Gastroesophageal sphincter (tissue), 4 donors: ENCODE measurements at regions not wholly inside any gene's neighbourhood (a gene's known extent, or its start where the extent isn't known, plus 50 kb on each side); places are given as distances from the start of the nearest gene placed in this dataset.

ENCODE experiments used
- ATAC-seq: fragments of 150-250 bp; one replicate; pipeline ENCODE4 v1.9.1; 2016; ENCODE audit warnings: mild to moderate bottlenecking, moderate library complexity
- H3K27ac ChIP-seq, 4 donors: fragments of 200-600 bp; sonication (generic) in 3 of 4; 1 replicate in 3 of 4; 2 replicates in 1 of 4; pipeline ENCODE4 v1.5.1; 2016 to 2019
- H3K27me3 ChIP-seq: fragments of 200-600 bp; sonication (generic); one replicate; pipeline ENCODE4 v1.5.1; 2019
- H3K36me3 ChIP-seq, 2 donors: fragments of 200-600 bp; sonication (generic); one replicate each; pipeline ENCODE4 v1.5.1; 2019; ENCODE audit warnings: control low read depth in 1 of 2
- H3K4me1 ChIP-seq, 3 donors: fragments of 200-600 bp; sonication (generic); 1 replicate in 2 of 3; 2 replicates in 1 of 3; pipeline ENCODE4 v1.5.1; 2016 to 2019; ENCODE audit warnings: control low read depth in 2 of 3
- H3K4me3 ChIP-seq, 2 donors: fragments of 200-600 bp; sonication (generic); one replicate each; pipeline ENCODE4 v1.5.1; 2019; ENCODE audit warnings: mild to moderate bottlenecking in 1 of 2, moderate library complexity in 1 of 2
- H3K9me3 ChIP-seq, 3 donors: fragments of 200-600 bp; sonication (generic); one replicate each; pipeline ENCODE4 v1.5.1; 2017 to 2019; ENCODE audit warnings: control low read depth in 2 of 3
- EP300 ChIP-seq: sonication (generic); formaldehyde crosslinking; IDR thresholded peaks from one replicate; pipeline ENCODE4 v1.6.1; 2017; ENCODE audit warnings: antibody characterized with exemption, mild to moderate bottlenecking
- POLR2A ChIP-seq, 2 donors: fragments of 450-650 bp; IDR thresholded peaks; one replicate each; pipeline ENCODE4 v1.6.1; 2017; ENCODE audit warnings: antibody characterized with exemption in 2 of 2, mild to moderate bottlenecking in 2 of 2, moderate library complexity in 1 of 2
- POLR2AphosphoS5 ChIP-seq: sonication (generic); formaldehyde crosslinking; IDR thresholded peaks from one replicate; pipeline ENCODE4 v1.6.1; 2017; ENCODE audit warnings: antibody characterized with exemption
- WGBS, 2 donors: methylation state at CpG; one replicate each; pipeline ENCODE4 v1.1.5; 2018; ENCODE audit warnings: low coverage in 1 of 2; 5-methylcytosine and 5-hydroxymethylcytosine counted together
- TF ChIP-seq, protein P1 (sequence below), 4 experiments: fragments of 200-600 bp in 2 of 4; fragments of 450-650 bp in 2 of 4; sonication (generic) in 1 of 4; IDR thresholded peaks; one replicate each; pipeline ENCODE4 v1.5.1; 2017 to 2019; ENCODE audit warnings: antibody characterized with exemption in 4 of 4, mild to moderate bottlenecking in 2 of 4, moderate library complexity in 2 of 4

DNA sequence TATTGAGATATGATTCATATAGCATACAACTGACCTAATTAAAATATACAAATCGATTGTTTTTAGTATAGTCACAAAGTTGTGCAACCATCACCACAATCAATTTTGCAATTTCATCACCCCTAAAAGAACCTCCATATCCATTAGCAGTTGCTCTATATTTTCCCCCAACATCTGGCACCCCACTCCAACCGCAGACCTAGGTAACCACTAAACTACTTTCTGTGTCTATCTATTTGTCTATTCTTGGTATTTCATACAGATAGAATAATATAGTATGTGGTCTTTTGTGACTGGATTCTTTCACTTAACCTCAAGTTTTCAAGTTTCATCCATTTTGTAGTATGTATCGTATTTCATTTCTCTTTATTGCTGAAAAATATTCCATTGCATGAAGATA lies 126.0 kb upstream of the CRY1 start:
- H3K4me1 ChIP-seq: no peaks in the 10 kb centered on the region
- no peak for TF ChIP-seq POLR2A (IDR thresholded peaks at IDR 0.05)
- TF ChIP-seq, protein P1, sequence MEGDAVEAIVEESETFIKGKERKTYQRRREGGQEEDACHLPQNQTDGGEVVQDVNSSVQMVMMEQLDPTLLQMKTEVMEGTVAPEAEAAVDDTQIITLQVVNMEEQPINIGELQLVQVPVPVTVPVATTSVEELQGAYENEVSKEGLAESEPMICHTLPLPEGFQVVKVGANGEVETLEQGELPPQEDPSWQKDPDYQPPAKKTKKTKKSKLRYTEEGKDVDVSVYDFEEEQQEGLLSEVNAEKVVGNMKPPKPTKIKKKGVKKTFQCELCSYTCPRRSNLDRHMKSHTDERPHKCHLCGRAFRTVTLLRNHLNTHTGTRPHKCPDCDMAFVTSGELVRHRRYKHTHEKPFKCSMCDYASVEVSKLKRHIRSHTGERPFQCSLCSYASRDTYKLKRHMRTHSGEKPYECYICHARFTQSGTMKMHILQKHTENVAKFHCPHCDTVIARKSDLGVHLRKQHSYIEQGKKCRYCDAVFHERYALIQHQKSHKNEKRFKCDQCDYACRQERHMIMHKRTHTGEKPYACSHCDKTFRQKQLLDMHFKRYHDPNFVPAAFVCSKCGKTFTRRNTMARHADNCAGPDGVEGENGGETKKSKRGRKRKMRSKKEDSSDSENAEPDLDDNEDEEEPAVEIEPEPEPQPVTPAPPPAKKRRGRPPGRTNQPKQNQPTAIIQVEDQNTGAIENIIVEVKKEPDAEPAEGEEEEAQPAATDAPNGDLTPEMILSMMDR (IDR thresholded peaks at IDR 0.05): no peak
- no peak for TF ChIP-seq POLR2AphosphoS5
- no peaks in the 10 kb centered on the region for H3K9me3 ChIP-seq
- H3K27ac ChIP-seq: no peak overlapping the region
- no peak overlapping the region for H3K4me3 ChIP-seq
- H3K27me3 ChIP-seq: peaks cover 33% of the 10 kb centered on the region
- ATAC-seq: no peak
- WGBS, 2 donors: 81 to 93% methylated on average over 3 of the region's 3 CpGs
- no peaks in the 10 kb centered on the region for H3K36me3 ChIP-seq

DNA sequence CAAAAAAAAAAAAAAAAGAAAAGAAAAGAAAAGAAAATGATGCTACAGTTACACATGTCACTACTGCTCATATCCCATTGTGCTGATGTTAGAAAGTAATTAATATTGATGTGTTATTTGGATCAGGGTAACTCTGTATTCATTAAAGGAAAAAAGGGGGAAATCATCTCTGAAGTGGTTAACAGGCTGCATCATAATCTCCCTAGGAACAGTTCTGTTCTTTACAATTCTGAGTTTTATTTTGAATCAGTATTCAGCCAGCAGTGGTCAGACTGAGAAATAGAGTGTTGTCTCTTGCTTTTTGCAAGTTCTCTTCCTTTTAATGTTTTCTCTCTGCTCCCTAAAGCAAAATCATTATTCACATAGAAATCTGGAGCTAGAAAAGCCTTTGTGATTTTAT lies 128.6 kb upstream of the CRY1 start:
- TF ChIP-seq POLR2AphosphoS5 (no peak), POLR2A (IDR thresholded peaks at IDR 0.05) (no peak), EP300 (no peak)
- TF ChIP-seq, protein P1 (IDR thresholded peaks at IDR 0.05): no peak

DNA sequence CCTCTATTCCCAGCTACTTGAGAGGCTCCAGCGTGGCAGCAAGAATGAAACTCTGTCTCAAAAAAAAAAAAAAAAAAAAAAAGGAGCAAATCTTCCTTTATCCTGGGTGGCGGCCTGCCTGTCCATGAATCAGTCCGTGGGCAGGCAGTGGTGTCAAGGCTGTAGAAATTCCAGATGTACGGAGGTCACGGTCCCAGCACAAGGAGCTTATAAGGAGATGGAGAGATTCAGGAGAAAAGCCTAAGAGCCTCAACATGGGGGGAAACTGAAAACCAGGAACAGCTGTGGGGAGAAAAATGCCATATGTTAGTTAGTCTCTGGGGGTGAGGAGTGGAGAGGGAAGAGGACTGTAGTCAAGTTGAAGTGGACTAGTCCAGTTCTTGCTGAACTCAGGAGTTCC lies 130.5 kb upstream of the CRY1 start:
- 61 to 70% methylated on average over 4 to 5 of the region's 5 CpGs for whole genome bisulfite sequencing, 2 donors
- no peak for ATAC-seq
- Histone ChIP-seq H3K36me3 (no peaks in the 10 kb centered on the region), H3K27me3 (peaks cover 54% of the 10 kb centered on the region), H3K27ac (no peak overlapping the region), H3K9me3 (no peaks in the 10 kb centered on the region), H3K4me1 (no peaks in the 10 kb centered on the region), H3K4me3 (no peak overlapping the region)
- TF ChIP-seq, protein P1 (IDR thresholded peaks at IDR 0.05): no peak
- no peak for TF ChIP-seq EP300
- no peak for TF ChIP-seq POLR2AphosphoS5
- TF ChIP-seq POLR2A (IDR thresholded peaks at IDR 0.05): no peak

More for the DNA sequence above, 128.6 kb upstream of the CRY1 start:
- no peak overlapping the region for H3K4me3 ChIP-seq
- no peaks in the 10 kb centered on the region for H3K4me1 ChIP-seq
- no peak for ATAC-seq
- H3K27ac ChIP-seq: no peak overlapping the region
- peaks cover 52% of the 10 kb centered on the region for H3K27me3 ChIP-seq
- H3K9me3 ChIP-seq: no peaks in the 10 kb centered on the region
- no peaks in the 10 kb centered on the region for H3K36me3 ChIP-seq

DNA sequence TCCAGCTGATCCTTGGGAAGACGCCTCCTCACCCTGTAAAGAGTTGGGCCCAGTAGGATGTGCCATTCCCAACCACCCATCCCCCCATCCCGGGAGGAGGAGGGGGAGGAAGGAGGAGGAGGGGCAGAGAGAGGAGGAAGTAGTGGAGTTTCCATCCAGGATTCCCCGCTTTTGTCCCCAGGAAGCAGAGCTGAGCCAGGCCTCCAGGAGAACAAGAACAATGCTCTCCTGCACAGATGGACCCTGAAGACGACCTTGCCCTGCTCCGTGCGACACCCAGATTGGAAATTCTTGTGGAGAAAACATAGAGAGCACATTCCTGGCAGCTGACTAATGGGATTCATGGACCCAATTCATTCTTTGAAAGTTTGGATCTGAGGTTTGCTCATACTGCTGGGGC lies 132.3 kb upstream of the CRY1 start:
- Histone ChIP-seq H3K27me3 (peaks cover 58% of the 10 kb centered on the region), H3K9me3 (no peaks in the 10 kb centered on the region), H3K4me3 (no peak overlapping the region), H3K36me3 (no peaks in the 10 kb centered on the region), H3K4me1 (no peaks in the 10 kb centered on the region), H3K27ac (no peak overlapping the region)
- no peak for ATAC-seq
- TF ChIP-seq POLR2A (IDR thresholded peaks at IDR 0.05) (no peak), POLR2AphosphoS5 (no peak), EP300 (no peak)
- TF ChIP-seq, protein P1 (IDR thresholded peaks at IDR 0.05): no peak
- 40% methylated on average over 3 of the region's 6 CpGs; no CpG with 5 or more reads in 1 of the 2 donors for WGBS, 2 donors

DNA sequence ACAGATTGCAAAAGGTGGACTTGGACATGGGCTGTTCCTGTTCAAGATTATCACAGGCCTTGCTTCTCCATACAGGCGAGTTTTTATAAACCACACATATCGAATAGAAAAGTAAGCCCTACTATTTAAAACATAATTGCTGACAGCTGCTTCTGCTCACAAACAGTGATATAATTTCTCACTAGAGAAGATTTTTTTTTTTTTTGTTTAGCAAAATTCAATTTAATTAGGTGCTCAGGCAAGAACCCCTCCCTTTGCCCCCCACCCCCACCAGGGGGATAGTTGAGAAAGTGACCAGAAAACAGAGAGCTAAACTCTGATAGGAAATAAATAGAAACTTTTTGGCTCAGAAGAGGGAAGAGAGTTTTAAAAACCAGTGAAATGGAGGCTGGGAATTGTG lies 132.8 kb upstream of the CRY1 start:
- Histone ChIP-seq H3K27me3 (peaks cover 58% of the 10 kb centered on the region), H3K9me3 (no peaks in the 10 kb centered on the region), H3K27ac (no peak overlapping the region), H3K36me3 (no peaks in the 10 kb centered on the region), H3K4me3 (no peak overlapping the region), H3K4me1 (no peaks in the 10 kb centered on the region)
- WGBS, 2 donors: 26 to 56% methylated on average over 2 of the region's 2 CpGs
- no peak for ATAC-seq
- TF ChIP-seq EP300 (no peak), POLR2A (IDR thresholded peaks at IDR 0.05) (no peak), POLR2AphosphoS5 (no peak)
- TF ChIP-seq, protein P1 (IDR thresholded peaks at IDR 0.05): no peak
